ENCODE measurements at regions not wholly inside any gene's neighbourhood (a gene's known extent, or its start where the extent isn't known, plus 50 kb on each side); places are given as distances from the start of the nearest gene placed in this dataset.

- no peaks in the 10 kb centered on the region for H3K36me3 ChIP-seq (ENCODE audit: control insufficient read depth in 3 of 3, insufficient read depth in 3 of 3, low read length in 3 of 3)
- H3K27me3 ChIP-seq (ENCODE audit: control insufficient read depth in 3 of 3, insufficient read depth in 3 of 3, low read length in 3 of 3) = no peaks in the 10 kb centered on the region
- H3K4me1 ChIP-seq (ENCODE audit: control insufficient read depth in 3 of 3, insufficient read depth in 3 of 3, low read length in 3 of 3) = peaks cover 0 to 2% (median 0%) of the 10 kb centered on the region in 3 donors
- H3K4me3 ChIP-seq (ENCODE audit: low read length in 3 of 3) = no peak overlapping the region
- no peak overlapping the region for H3K9ac ChIP-seq (ENCODE audit: low read depth in 1 of 3, low read length in 3 of 3)
- no peaks in the 10 kb centered on the region for H3K9me3 ChIP-seq (ENCODE audit: control insufficient read depth in 3 of 3, low read length in 3 of 3)
- no peak overlapping the region for H3K27ac ChIP-seq (ENCODE audit: low read depth, low read length)
Measured at GRCh38 chr10:58898854-58899573, 277.4 kb upstream of the PHYHIPL start.

DNA sequence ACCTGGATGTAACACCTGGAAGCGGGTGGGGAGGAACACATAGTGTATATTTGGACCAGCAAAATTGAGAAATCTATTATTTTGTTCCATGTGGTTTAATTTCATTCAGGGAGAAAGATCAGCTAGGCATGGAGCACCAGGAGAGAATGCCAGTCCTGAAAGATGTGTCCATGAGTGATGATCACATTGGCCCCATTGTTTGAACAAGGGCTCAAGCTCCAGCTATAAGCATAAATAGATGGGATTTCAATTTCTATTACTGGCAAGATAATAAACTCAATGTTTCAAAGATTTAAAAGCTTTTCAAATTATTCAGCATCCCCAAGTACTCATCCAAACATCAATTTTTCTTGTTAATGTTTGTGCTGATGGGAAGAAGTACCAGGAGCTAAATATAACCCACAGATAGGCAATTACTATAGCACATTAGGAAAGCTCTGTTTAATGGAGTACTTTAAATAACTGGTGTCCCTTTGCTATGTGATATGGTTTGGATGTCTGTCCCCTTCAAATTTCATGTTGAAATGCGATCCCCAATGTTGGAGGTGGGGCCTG is 275.3 kb upstream of the PHYHIPL start:
- Histone ChIP-seq H3K36me3 (ENCODE audit: control insufficient read depth in 3 of 3, insufficient read depth in 3 of 3, low read length in 3 of 3) (no peaks in the 10 kb centered on the region), H3K4me1 (ENCODE audit: control insufficient read depth in 3 of 3, insufficient read depth in 3 of 3, low read length in 3 of 3) (no peaks in the 10 kb centered on the region), H3K9me3 (ENCODE audit: control insufficient read depth in 3 of 3, low read length in 3 of 3) (no peaks in the 10 kb centered on the region), H3K9ac (ENCODE audit: low read depth in 1 of 3, low read length in 3 of 3) (no peak overlapping the region), H3K27me3 (ENCODE audit: control insufficient read depth in 3 of 3, insufficient read depth in 3 of 3, low read length in 3 of 3) (no peaks in the 10 kb centered on the region), H3K27ac (ENCODE audit: low read depth, low read length) (no peak overlapping the region), H3K4me3 (ENCODE audit: low read length in 3 of 3) (no peak overlapping the region)

GRCh38 chr10:58903071-58903470 is 273.4 kb upstream of the PHYHIPL start:
- no peak overlapping the region for H3K27ac ChIP-seq (ENCODE audit: low read depth, low read length)
- H3K4me1 ChIP-seq (ENCODE audit: control insufficient read depth in 3 of 3, insufficient read depth in 3 of 3, low read length in 3 of 3) = no peaks in the 10 kb centered on the region
- no peak overlapping the region for H3K4me3 ChIP-seq (ENCODE audit: low read length in 3 of 3)
- no peaks in the 10 kb centered on the region for H3K27me3 ChIP-seq (ENCODE audit: control insufficient read depth in 3 of 3, insufficient read depth in 3 of 3, low read length in 3 of 3)
- no peaks in the 10 kb centered on the region for H3K9me3 ChIP-seq (ENCODE audit: control insufficient read depth in 3 of 3, low read length in 3 of 3)
- no peaks in the 10 kb centered on the region for H3K36me3 ChIP-seq (ENCODE audit: control insufficient read depth in 3 of 3, insufficient read depth in 3 of 3, low read length in 3 of 3)
- no peak overlapping the region for H3K9ac ChIP-seq (ENCODE audit: low read depth in 1 of 3, low read length in 3 of 3)

- H3K27ac ChIP-seq (ENCODE audit: low read depth, low read length) = no peak overlapping the region
- no peaks in the 10 kb centered on the region for H3K27me3 ChIP-seq (ENCODE audit: control insufficient read depth in 3 of 3, insufficient read depth in 3 of 3, low read length in 3 of 3)
- no peak overlapping the region for H3K9ac ChIP-seq (ENCODE audit: low read depth in 1 of 3, low read length in 3 of 3)
- H3K9me3 ChIP-seq (ENCODE audit: control insufficient read depth in 3 of 3, low read length in 3 of 3) = no peaks in the 10 kb centered on the region
- H3K4me1 ChIP-seq (ENCODE audit: control insufficient read depth in 3 of 3, insufficient read depth in 3 of 3, low read length in 3 of 3) = no peaks in the 10 kb centered on the region
- no peak overlapping the region for H3K4me3 ChIP-seq (ENCODE audit: low read length in 3 of 3)
- no peaks in the 10 kb centered on the region for H3K36me3 ChIP-seq (ENCODE audit: control insufficient read depth in 3 of 3, insufficient read depth in 3 of 3, low read length in 3 of 3)
Measured at GRCh38 chr10:58909881-58910280, 266.6 kb upstream of the PHYHIPL start.

DNA sequence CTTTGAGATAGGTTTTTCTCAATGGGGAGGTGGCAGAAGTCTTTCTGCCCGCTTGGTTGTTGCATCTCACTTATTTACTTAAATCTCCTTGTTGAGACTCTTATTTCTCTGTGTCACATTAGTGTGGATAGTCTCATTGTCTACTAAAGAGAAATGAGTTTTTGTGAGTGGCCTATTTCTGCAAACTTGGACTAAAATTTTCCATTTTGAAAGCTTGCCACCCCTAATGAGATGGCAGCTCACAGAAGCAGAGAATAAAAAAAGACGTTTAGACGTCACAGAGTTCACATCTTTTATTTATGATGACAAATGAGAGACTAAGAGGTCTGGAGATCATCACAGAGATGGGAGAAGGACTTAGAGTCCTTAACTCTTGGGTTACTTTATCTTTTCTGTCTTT is 262.7 kb upstream of the PHYHIPL start:
- Histone ChIP-seq H3K27ac (ENCODE audit: low read depth, low read length) (no peak overlapping the region), H3K4me3 (ENCODE audit: low read length in 3 of 3) (no peak overlapping the region), H3K9me3 (ENCODE audit: control insufficient read depth in 3 of 3, low read length in 3 of 3) (no peaks in the 10 kb centered on the region), H3K27me3 (ENCODE audit: control insufficient read depth in 3 of 3, insufficient read depth in 3 of 3, low read length in 3 of 3) (no peaks in the 10 kb centered on the region), H3K9ac (ENCODE audit: low read depth in 1 of 3, low read length in 3 of 3) (no peak overlapping the region), H3K4me1 (ENCODE audit: control insufficient read depth in 3 of 3, insufficient read depth in 3 of 3, low read length in 3 of 3) (no peaks in the 10 kb centered on the region), H3K36me3 (ENCODE audit: control insufficient read depth in 3 of 3, insufficient read depth in 3 of 3, low read length in 3 of 3) (no peaks in the 10 kb centered on the region)

GRCh38 chr10:58918887-58919286 is 257.6 kb upstream of the PHYHIPL start:
- Histone ChIP-seq H3K9ac (ENCODE audit: low read depth in 1 of 3, low read length in 3 of 3) (no peak overlapping the region), H3K27ac (ENCODE audit: low read depth, low read length) (no peak overlapping the region), H3K4me1 (ENCODE audit: control insufficient read depth in 3 of 3, insufficient read depth in 3 of 3, low read length in 3 of 3) (peaks cover 0 to 2% (median 0%) of the 10 kb centered on the region in 3 donors), H3K27me3 (ENCODE audit: control insufficient read depth in 3 of 3, insufficient read depth in 3 of 3, low read length in 3 of 3) (no peaks in the 10 kb centered on the region), H3K4me3 (ENCODE audit: low read length in 3 of 3) (no peak overlapping the region), H3K9me3 (ENCODE audit: control insufficient read depth in 3 of 3, low read length in 3 of 3) (no peaks in the 10 kb centered on the region), H3K36me3 (ENCODE audit: control insufficient read depth in 3 of 3, insufficient read depth in 3 of 3, low read length in 3 of 3) (no peaks in the 10 kb centered on the region)

- Histone ChIP-seq H3K4me3 (ENCODE audit: low read length in 3 of 3) (no peak overlapping the region), H3K27ac (ENCODE audit: low read depth, low read length) (no peak overlapping the region), H3K9ac (ENCODE audit: low read depth in 1 of 3, low read length in 3 of 3) (no peak overlapping the region), H3K4me1 (ENCODE audit: control insufficient read depth in 3 of 3, insufficient read depth in 3 of 3, low read length in 3 of 3) (peaks cover 0 to 2% (median 0%) of the 10 kb centered on the region in 3 donors), H3K27me3 (ENCODE audit: control insufficient read depth in 3 of 3, insufficient read depth in 3 of 3, low read length in 3 of 3) (no peaks in the 10 kb centered on the region), H3K36me3 (ENCODE audit: control insufficient read depth in 3 of 3, insufficient read depth in 3 of 3, low read length in 3 of 3) (no peaks in the 10 kb centered on the region), H3K9me3 (ENCODE audit: control insufficient read depth in 3 of 3, low read length in 3 of 3) (no peaks in the 10 kb centered on the region)
Measured at GRCh38 chr10:58919927-58920654, 256.4 kb upstream of the PHYHIPL start.

GRCh38 chr10:58920655-58921003 is 255.8 kb upstream of the PHYHIPL start:
- Histone ChIP-seq H3K4me1 (ENCODE audit: control insufficient read depth in 3 of 3, insufficient read depth in 3 of 3, low read length in 3 of 3) (peaks cover 0 to 2% (median 0%) of the 10 kb centered on the region in 3 donors), H3K36me3 (ENCODE audit: control insufficient read depth in 3 of 3, insufficient read depth in 3 of 3, low read length in 3 of 3) (no peaks in the 10 kb centered on the region), H3K9me3 (ENCODE audit: control insufficient read depth in 3 of 3, low read length in 3 of 3) (no peaks in the 10 kb centered on the region), H3K9ac (ENCODE audit: low read depth in 1 of 3, low read length in 3 of 3) (no peak overlapping the region), H3K27me3 (ENCODE audit: control insufficient read depth in 3 of 3, insufficient read depth in 3 of 3, low read length in 3 of 3) (no peaks in the 10 kb centered on the region), H3K27ac (ENCODE audit: low read depth, low read length) (no peak overlapping the region), H3K4me3 (ENCODE audit: low read length in 3 of 3) (no peak overlapping the region)

DNA sequence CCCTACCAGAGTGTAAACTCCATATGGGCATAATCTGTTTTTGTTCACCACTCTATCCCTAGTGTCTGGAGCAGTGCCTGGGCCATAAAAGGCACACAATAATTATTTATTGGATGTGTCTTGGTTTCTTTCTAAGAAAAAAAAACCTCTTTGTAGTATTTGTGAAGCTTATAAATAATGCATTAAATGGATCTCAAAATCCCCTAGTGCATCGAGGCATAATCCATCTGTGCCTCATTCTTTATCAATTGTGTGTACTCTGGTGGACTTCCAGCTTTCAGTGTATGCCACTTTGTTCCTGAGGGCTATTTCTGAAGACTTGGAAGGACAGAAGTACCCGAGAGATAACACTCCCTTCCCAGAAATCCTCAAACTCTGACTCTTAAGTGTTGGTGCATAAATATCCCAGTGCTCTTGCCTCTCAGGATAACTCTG is 255.0 kb upstream of the PHYHIPL start:
- H3K27me3 ChIP-seq (ENCODE audit: control insufficient read depth in 3 of 3, insufficient read depth in 3 of 3, low read length in 3 of 3) = no peaks in the 10 kb centered on the region
- H3K4me1 ChIP-seq (ENCODE audit: control insufficient read depth in 3 of 3, insufficient read depth in 3 of 3, low read length in 3 of 3) = peaks cover 0 to 2% (median 0%) of the 10 kb centered on the region in 3 donors
- no peaks in the 10 kb centered on the region for H3K36me3 ChIP-seq (ENCODE audit: control insufficient read depth in 3 of 3, insufficient read depth in 3 of 3, low read length in 3 of 3)
- no peak overlapping the region for H3K4me3 ChIP-seq (ENCODE audit: low read length in 3 of 3)
- H3K9ac ChIP-seq (ENCODE audit: low read depth in 1 of 3, low read length in 3 of 3) = no peak overlapping the region
- no peaks in the 10 kb centered on the region for H3K9me3 ChIP-seq (ENCODE audit: control insufficient read depth in 3 of 3, low read length in 3 of 3)
- no peak overlapping the region for H3K27ac ChIP-seq (ENCODE audit: low read depth, low read length)

- Histone ChIP-seq H3K9me3 (ENCODE audit: control insufficient read depth in 3 of 3, low read length in 3 of 3) (no peaks in the 10 kb centered on the region), H3K4me1 (ENCODE audit: control insufficient read depth in 3 of 3, insufficient read depth in 3 of 3, low read length in 3 of 3) (no peaks in the 10 kb centered on the region), H3K27me3 (ENCODE audit: control insufficient read depth in 3 of 3, insufficient read depth in 3 of 3, low read length in 3 of 3) (no peaks in the 10 kb centered on the region), H3K9ac (ENCODE audit: low read depth in 1 of 3, low read length in 3 of 3) (no peak overlapping the region), H3K36me3 (ENCODE audit: control insufficient read depth in 3 of 3, insufficient read depth in 3 of 3, low read length in 3 of 3) (no peaks in the 10 kb centered on the region), H3K4me3 (ENCODE audit: low read length in 3 of 3) (no peak overlapping the region), H3K27ac (ENCODE audit: low read depth, low read length) (no peak overlapping the region)
Measured at GRCh38 chr10:58925381-58925780, 251.1 kb upstream of the PHYHIPL start.

All from skeletal muscle tissue (tissue), 3 donors.